IMR-90 (cell line): ENCODE measurements at regions not wholly inside any gene's neighbourhood (a gene's known extent, or its start where the extent isn't known, plus 50 kb on each side); places are given as distances from the start of the nearest gene placed in this dataset.

Experiments used
- BHLHE40 ChIP-seq: fragments of 150-350 bp; IDR thresholded peaks from 2 replicates; pipeline ENCODE4 v1.6.1; 2016; ENCODE audit warnings: mild to moderate bottlenecking, low read depth, low read length
- CHD1 ChIP-seq: IDR thresholded peaks from 2 replicates; pipeline ENCODE4 v1.6.1; 2012; ENCODE audit warnings: low read depth, low read length, improper control_type of control experiment
- CTCF ChIP-seq: conservative IDR thresholded peaks from 2 replicates; pipeline ENCODE4 v1.5.1; 2012; ENCODE audit warnings: mild to moderate bottlenecking, low read depth, low read length, improper control_type of control experiment
- ELK1 ChIP-seq: fragments of 150-350 bp; IDR thresholded peaks from 2 replicates; pipeline ENCODE4 v1.6.1; 2016; ENCODE audit warnings: low read depth, mild to moderate bottlenecking, low read length, moderate library complexity, borderline replicate concordance
- FOS ChIP-seq: fragments of 150-350 bp; IDR thresholded peaks from 2 replicates; pipeline ENCODE4 v1.6.1; 2016; ENCODE audit warnings: low read depth, low read length
- MAFK ChIP-seq: IDR thresholded peaks from 2 replicates; pipeline ENCODE4 v1.6.1; 2012; ENCODE audit warnings: low read depth, low read length, improper control_type of control experiment
- MXI1 ChIP-seq: IDR thresholded peaks from 2 replicates; pipeline ENCODE4 v1.6.1; 2012; ENCODE audit warnings: low read depth, mild to moderate bottlenecking, low read length, moderate library complexity, borderline replicate concordance
- NFE2L2 ChIP-seq: fragments of 150-350 bp; IDR thresholded peaks from 2 replicates; pipeline ENCODE4 v1.6.1; 2016; ENCODE audit warnings: low read depth, mild to moderate bottlenecking, low read length
- POLR2A ChIP-seq: IDR thresholded peaks from 2 replicates; pipeline ENCODE4 v1.6.1; 2012; ENCODE audit warnings: mild to moderate bottlenecking, low read depth, low read length
- RAD21 ChIP-seq: IDR thresholded peaks from 2 replicates; pipeline ENCODE4 v1.6.1; 2012; ENCODE audit warnings: low read length, improper control_type of control experiment
- RCOR1 ChIP-seq: IDR thresholded peaks from 2 replicates; pipeline ENCODE4 v1.6.1; 2012; ENCODE audit warnings: mild to moderate bottlenecking, low read length, improper control_type of control experiment; ENCODE audit not compliant: insufficient replicate concordance

DNA sequence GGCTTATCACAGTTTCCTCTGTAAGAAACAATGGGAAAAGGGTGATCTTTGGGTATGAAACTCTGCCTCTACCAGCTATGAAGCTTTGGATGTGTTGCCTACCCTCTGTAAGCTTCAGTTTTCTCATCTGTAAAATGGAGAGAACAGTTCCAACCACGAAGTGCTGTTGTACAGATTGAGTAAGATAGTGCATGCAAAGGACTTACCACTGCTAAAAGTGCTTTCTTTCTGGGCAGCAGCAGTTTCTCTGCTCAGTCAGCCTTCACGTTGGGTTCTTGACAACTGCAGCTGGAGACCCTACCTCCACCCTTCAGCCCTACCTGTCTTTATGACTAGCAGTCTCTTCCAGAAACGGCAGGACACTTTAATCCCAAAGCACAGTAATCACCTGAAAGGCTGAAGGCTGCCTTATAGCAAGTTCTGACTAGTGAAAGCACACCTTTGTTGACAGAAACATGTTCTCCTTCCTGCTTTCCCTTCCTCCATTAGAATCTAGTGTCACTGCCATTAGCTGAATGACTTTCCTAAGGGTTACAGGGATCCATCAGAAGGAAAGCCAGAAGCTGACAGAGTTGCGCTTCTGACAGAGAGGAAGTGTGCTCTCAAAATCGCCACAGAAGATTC lies 91.4 kb downstream of the RPL27A start:
- TF ChIP-seq POLR2A (no peak), CTCF (no peak), RAD21 (no peak), FOS (no peak), BHLHE40 (no peak), NFE2L2 (no peak), CHD1 (no peak), RCOR1 (no peak), MXI1 (no peak), MAFK (no peak), ELK1 (no peak)
